SIG-M5 treated with dmso at 0.1 percent for 504 hours (cell line): ENCODE measurements at regions not wholly inside any gene's neighbourhood (a gene's known extent, or its start where the extent isn't known, plus 50 kb on each side); places are given as distances from the start of the nearest gene placed in this dataset.
A peak's percentile ranks its signal among the peaks of the same experiment; 100 is the strongest.

Source experiments
- DNase-seq: peaks from one replicate; lab custom pipeline; 2025; ENCODE audit not compliant: unreplicated experiment; lab: John Stamatoyannopoulos, UW

- DNase-seq: peak; percentile 20
These were observed 198.7 kb upstream of the DCN start for GRCh38 chr12:91381309-91381804.

GRCh38 chr12:91380631-91381030, 198.0 kb upstream of the DCN start:
- DNase-seq: no peak

- DNase-seq: no peak
These were observed 196.6 kb upstream of the DCN start for GRCh38 chr12:91379051-91379775.

GRCh38 chr12:91377436-91377835, 194.8 kb upstream of the DCN start:
- no peak for DNase-seq

GRCh38 chr12:91373086-91373485, 190.5 kb upstream of the DCN start:
- no peak for DNase-seq

GRCh38 chr12:91370086-91370868, 187.7 kb upstream of the DCN start:
- no peak for DNase-seq

- DNase-seq: no peak
These were observed 186.0 kb upstream of the DCN start for GRCh38 chr12:91368613-91369012.

GRCh38 chr12:91367234-91367849, 184.7 kb upstream of the DCN start:
- DNase-seq: peak; percentile 32

- DNase-seq: no peak
These were observed 182.0 kb upstream of the DCN start for GRCh38 chr12:91364471-91365184.

GRCh38 chr12:91361864-91362263, 179.2 kb upstream of the DCN start:
- DNase-seq: peak; percentile 63

- DNase-seq: peak; percentile 4
These were observed 174.8 kb upstream of the DCN start for GRCh38 chr12:91357381-91357780.

GRCh38 chr12:91356405-91356804, 173.8 kb upstream of the DCN start:
- no peak for DNase-seq

- DNase-seq: peak; percentile 69
These were observed 172.8 kb upstream of the DCN start for GRCh38 chr12:91355150-91356006.

- no peak for DNase-seq
These were observed 170.6 kb upstream of the DCN start for GRCh38 chr12:91353266-91353665.

- no peak for DNase-seq
These were observed 166.9 kb upstream of the DCN start for GRCh38 chr12:91349476-91349875.

- DNase-seq: no peak
These were observed 165.0 kb upstream of the DCN start for GRCh38 chr12:91347481-91348214.

- no peak for DNase-seq
These were observed 164.2 kb upstream of the DCN start for GRCh38 chr12:91346827-91347226.

- DNase-seq: no peak
These were observed 161.8 kb upstream of the DCN start for GRCh38 chr12:91344408-91344807.

GRCh38 chr12:91343010-91343409, 160.4 kb upstream of the DCN start:
- no peak for DNase-seq

GRCh38 chr12:91339106-91339505, 156.5 kb upstream of the DCN start:
- no peak for DNase-seq
